HCT116 (cell line): ENCODE measurements at regions not wholly inside any gene's neighbourhood (a gene's known extent, or its start where the extent isn't known, plus 50 kb on each side); places are given as distances from the start of the nearest gene placed in this dataset.

ENCODE experiments used
- ATAC-seq: fragments of 200-7000 bp; cut with Tn5 transposase; 2 replicates; pipeline ENCODE4 v1.9.1; 2020; ENCODE audit warnings: mild to moderate bottlenecking, moderate library complexity
- BruUV-seq: library from RNA; stranded (reverse); fragments of 400-500 nt; replicated peaks from 2 replicates; lab custom pipeline; 2021; lab: Mats Ljungman, UMichigan
- CTCF ChIA-PET: fragments of 300-600 bp; sonication (Branson Sonifier 250); formaldehyde crosslinking; loops from one replicate; lab custom pipeline; 2021; ENCODE audit warnings: antibody characterized with exemption; lab: Charles Lee
- POLR2A ChIA-PET: fragments of 300-600, 350-600 bp; sonication (Branson Sonifier 250); formaldehyde crosslinking; loops from one replicate; lab custom pipeline; 2021; ENCODE audit warnings: antibody characterized with exemption; lab: Charles Lee
- RAD21 ChIA-PET, 2 experiments: fragments of 300-600 bp; sonication (Branson Sonifier 250); formaldehyde crosslinking; loops; one replicate each; lab custom pipeline; 2023; ENCODE audit warnings: low total read pairs in 2 of 2; ENCODE audit not compliant: uncharacterized antibody in 2 of 2, unreplicated experiment in 2 of 2, low non-redundant PET in 1 of 2; lab: Charles Lee
- DNase-seq: peaks from one replicate; pipeline ENCODE4 v3.0.0-alpha.2; 2010; ENCODE audit warnings: low read depth, low spot score
- H2AFZ ChIP-seq: fragments of 200-600 bp; shearing (Covaris generic), sonication (generic); 2 replicates; pipeline ENCODE4 v1.6.1; 2017; ENCODE audit warnings: low read depth, mixed run types, mixed read lengths, antibody characterized with exemption, low read length; ENCODE audit not compliant: poor library complexity, severe bottlenecking
- H3K27ac ChIP-seq: 2 replicates; pipeline ENCODE4 v1.5.1; 2012; ENCODE audit warnings: low read depth, low read length
- H3K27me3 ChIP-seq: fragments of 200-600 bp; sonication (generic); 2 replicates; pipeline ENCODE4 v1.6.1; 2016; ENCODE audit warnings: mixed run types, low read length, mixed read lengths; ENCODE audit not compliant: insufficient read depth
- H3K36me3 ChIP-seq, 2 experiments: fragments of 200-500 bp in 1 of 2; fragments of 200-600 bp in 1 of 2; sonication (Bioruptor generic) in 1 of 2; sonication (generic) in 1 of 2; 2 replicates each; pipeline versions ENCODE4 v1.5.1 to v1.6.1; 2014 to 2016; ENCODE audit warnings: low read length in 2 of 2, inconsistent platforms in 1 of 2, mixed read lengths in 1 of 2, mixed run types in 1 of 2; ENCODE audit not compliant: insufficient read depth in 2 of 2, control insufficient read depth in 1 of 2
- H3K4me1 ChIP-seq, 2 experiments: fragments of 200-600 bp in 1 of 2; sonication (generic) in 1 of 2; 2 replicates each; pipeline versions ENCODE4 v1.5.1 to v1.6.1; 2012 to 2017; ENCODE audit warnings: low read length in 2 of 2, inconsistent platforms in 1 of 2, mild to moderate bottlenecking in 1 of 2, mixed read lengths in 1 of 2, mixed run types in 1 of 2, moderate library complexity in 1 of 2; ENCODE audit not compliant: insufficient read depth in 2 of 2, control insufficient read depth in 1 of 2
- H3K4me2 ChIP-seq: fragments of 200-600 bp; sonication (generic); 2 replicates; pipeline ENCODE4 v1.6.1; 2017; ENCODE audit warnings: mixed run types, low read length, mixed read lengths
- H3K4me3 ChIP-seq, 2 experiments: fragments of 200-600 bp in 1 of 2; sonication (generic) in 1 of 2; replicated peaks in 1 of 2; 2 replicates each; pipeline ENCODE4 v1.5.1; 2011 to 2016; ENCODE audit warnings: low read length in 2 of 2, control low read depth in 1 of 2, low read depth in 1 of 2, mild to moderate bottlenecking in 1 of 2, mixed read lengths in 1 of 2, mixed run types in 1 of 2
- H3K79me2 ChIP-seq: fragments of 200-600 bp; sonication (generic); 2 replicates; pipeline ENCODE4 v1.6.1; 2017; ENCODE audit warnings: mild to moderate bottlenecking, mixed run types, low read length, moderate library complexity, mixed read lengths; ENCODE audit not compliant: insufficient read depth
- H3K9ac ChIP-seq: fragments of 200-600 bp; sonication (generic); 2 replicates; pipeline ENCODE4 v1.6.1; 2016; ENCODE audit warnings: low read length, mixed read lengths
- H3K9me2 ChIP-seq: fragments of 200-600 bp; sonication (generic), shearing (Covaris generic); 2 replicates; pipeline ENCODE4 v1.6.1; 2017; ENCODE audit warnings: mixed run types, mild to moderate bottlenecking, moderate library complexity; ENCODE audit not compliant: insufficient read depth
- H3K9me3 ChIP-seq, 2 experiments: fragments of 200-500 bp in 1 of 2; fragments of 200-600 bp in 1 of 2; sonication (Bioruptor generic) in 1 of 2; sonication (generic) in 1 of 2; 2 replicates each; pipeline ENCODE4 v1.6.1; 2014 to 2017; ENCODE audit warnings: low read length in 2 of 2, mixed read lengths in 2 of 2, inconsistent platforms in 1 of 2, low read depth in 1 of 2, mild to moderate bottlenecking in 1 of 2, mixed run types in 1 of 2, moderate library complexity in 1 of 2; ENCODE audit not compliant: control insufficient read depth in 1 of 2, insufficient read depth in 1 of 2
- H4K20me1 ChIP-seq: fragments of 200-600 bp; sonication (generic), shearing (Covaris generic); 2 replicates; pipeline ENCODE4 v1.6.1; 2017; ENCODE audit warnings: mixed run types, mild to moderate bottlenecking, moderate library complexity; ENCODE audit not compliant: insufficient read depth
- CTCF ChIP-seq, 3 experiments: fragments of 200-600 bp in 1 of 3; sonication (generic) in 1 of 3; IDR thresholded peaks in 2 of 3; conservative IDR thresholded peaks in 1 of 3; 2 replicates each; pipeline ENCODE4 v1.5.1; 2012 to 2017; ENCODE audit warnings: low read depth in 2 of 3, low read length in 2 of 3, antibody characterized with exemption in 1 of 3, borderline replicate concordance in 1 of 3, control low read depth in 1 of 3, mild to moderate bottlenecking in 1 of 3, mixed read lengths in 1 of 3, mixed run types in 1 of 3, moderate library complexity in 1 of 3; ENCODE audit not compliant: insufficient read depth in 1 of 3
- REST ChIP-seq: IDR thresholded peaks from 2 replicates; pipeline ENCODE4 v1.6.1; 2012; ENCODE audit warnings: low read depth
- SP1 ChIP-seq: IDR thresholded peaks from 2 replicates; pipeline ENCODE4 v1.6.1; 2012; ENCODE audit warnings: low read depth
- ZNF274 ChIP-seq: fragments of 200-500 bp; sonication (Bioruptor generic); IDR thresholded peaks from 2 replicates; pipeline ENCODE4 v1.6.1; 2014; ENCODE audit warnings: mild to moderate bottlenecking, low read depth, low read length, inconsistent platforms
- intact Hi-C: fragments of 100-400 bp; cut with micrococcal nuclease; formaldehyde crosslinking; loops from 2 replicates; pipeline ENCODE4 v1.10.0; 2022

GRCh38 chr7:125934539-125934938 is 1004.9 kb upstream of the POT1 start (continued):
- TF ChIP-seq ZNF274: no peak
- TF ChIP-seq, all 23 proteins: peak for 10

GRCh38 chr7:125930848-125931247 is 1001.2 kb upstream of the POT1 start:
- no TSS peak for BruUV-seq
- Histone ChIP-seq H2AFZ (no peak overlapping the region), H3K9ac (no peak overlapping the region), H3K4me3 (no peak overlapping the region), H3K4me1 (peaks cover 4 to 16% of the 10 kb centered on the region in 2 experiments; a peak in 3 of 4 replicates), H3K9me3 (no peaks in the 10 kb centered on the region), H3K4me2 (no peak overlapping the region), H4K20me1 (no peaks in the 10 kb centered on the region), H3K36me3 (no peaks in the 10 kb centered on the region), H3K27me3 (no peaks in the 10 kb centered on the region), H3K9me2 (no peaks in the 10 kb centered on the region), H3K27ac (no peak overlapping the region), H3K79me2 (no peaks in the 10 kb centered on the region)
- ATAC-seq: no peak
- ChIA-PET RAD21 (no interaction called here), POLR2A (no interaction called here), CTCF (no interaction called here)
- no peak for DNase-seq
- TF ChIP-seq CTCF (IDR thresholded peaks at IDR 0.05 in 2 of 3, conservative IDR thresholded peaks at IDR 0.05 in 1 of 3; ENCODE audit: borderline replicate concordance in 1 of 3, insufficient read depth in 1 of 3, low read depth in 2 of 3, low read length in 2 of 3) (no peak), REST (no peak), SP1 (no peak)
- intact Hi-C loops: no loop called here
